ENCODE measurements at regions not wholly inside any gene's neighbourhood (a gene's known extent, or its start where the extent isn't known, plus 50 kb on each side); places are given as distances from the start of the nearest gene placed in this dataset.

- intact Hi-C loops (cut with DNase I), result no loop called here
- no peaks in the 10 kb centered on the region for H3K36me3 ChIP-seq (replicated peaks in 1 of 2)
- WGBS, 4 donors, result 81 to 87% (median 86%) methylated on average over 7 of the region's 7 CpGs
- H3K9me3 ChIP-seq (replicated peaks in 1 of 3), result no peaks in the 10 kb centered on the region
- H3K27ac ChIP-seq, result no peak overlapping the region
- H3K4me1 ChIP-seq (replicated peaks in 1 of 2), result no peaks in the 10 kb centered on the region
- H3K4me3 ChIP-seq, result no peak overlapping the region
- TF ChIP-seq POLR2A (IDR thresholded peaks at IDR 0.05), result no peak
- TF ChIP-seq CTCF (IDR thresholded peaks at IDR 0.05), result no peak
- no peaks in the 10 kb centered on the region for H3K27me3 ChIP-seq
- no peak for DNase-seq
These were observed 299.3 kb upstream of the POU5F2 start for GRCh38 chr5:94040591-94041148.

GRCh38 chr5:94039101-94039500, 297.7 kb upstream of the POU5F2 start:
- no peak overlapping the region for H3K27ac ChIP-seq
- TF ChIP-seq CTCF (IDR thresholded peaks at IDR 0.05) (no peak), POLR2A (IDR thresholded peaks at IDR 0.05) (no peak)
- no peak for DNase-seq
- H3K36me3 ChIP-seq (replicated peaks in 1 of 2), result no peaks in the 10 kb centered on the region
- no peaks in the 10 kb centered on the region for H3K4me1 ChIP-seq (replicated peaks in 1 of 2)
- intact Hi-C loops (cut with DNase I), result no loop called here
- H3K4me3 ChIP-seq, result no peak overlapping the region
- no peaks in the 10 kb centered on the region for H3K9me3 ChIP-seq (replicated peaks in 1 of 3)
- H3K27me3 ChIP-seq, result no peaks in the 10 kb centered on the region

- intact Hi-C loops (cut with DNase I), result no loop called here
- DNase-seq, result no peak
- no peaks in the 10 kb centered on the region for H3K4me1 ChIP-seq (replicated peaks in 1 of 2)
- no peaks in the 10 kb centered on the region for H3K9me3 ChIP-seq (replicated peaks in 1 of 3)
- no peaks in the 10 kb centered on the region for H3K27me3 ChIP-seq
- no peak overlapping the region for H3K4me3 ChIP-seq
- TF ChIP-seq POLR2A (IDR thresholded peaks at IDR 0.05) (no peak), CTCF (IDR thresholded peaks at IDR 0.05) (no peak)
- no peaks in the 10 kb centered on the region for H3K36me3 ChIP-seq (replicated peaks in 1 of 2)
- no peak overlapping the region for H3K27ac ChIP-seq
These were observed 290.2 kb upstream of the POU5F2 start for GRCh38 chr5:94031631-94032030.

- Histone ChIP-seq H3K36me3 (replicated peaks in 1 of 2) (no peaks in the 10 kb centered on the region), H3K4me1 (replicated peaks in 1 of 2) (no peaks in the 10 kb centered on the region), H3K27ac (no peak overlapping the region), H3K27me3 (no peaks in the 10 kb centered on the region), H3K9me3 (replicated peaks in 1 of 3) (no peaks in the 10 kb centered on the region), H3K4me3 (no peak overlapping the region)
- intact Hi-C loops (cut with DNase I), result no loop called here
- WGBS, 4 donors, result 70 to 86% (median 79%) methylated on average over 1 of the region's 1 CpG
- DNase-seq, result no peak
- no peak for TF ChIP-seq CTCF (IDR thresholded peaks at IDR 0.05)
These were observed 286.6 kb upstream of the POU5F2 start for GRCh38 chr5:94028001-94028400.
